ENCODE measurements at regions not wholly inside any gene's neighbourhood (a gene's known extent, or its start where the extent isn't known, plus 50 kb on each side); places are given as distances from the start of the nearest gene placed in this dataset.

GRCh38 chr3:75061806-75062205 lies 447.3 kb upstream of the CNTN3 start:
- Histone ChIP-seq H3K9me3 (ENCODE audit: control insufficient read depth in 1 of 2, insufficient read depth in 1 of 2, low read depth in 1 of 2, low read length in 2 of 2) (peaks cover 0 to 5% of the 10 kb centered on the region in 2 experiments; a peak in 1 of 4 replicates), H3K27me3 (ENCODE audit: insufficient read depth, low read length) (no peaks in the 10 kb centered on the region), H3K27ac (ENCODE audit: low read depth, low read length) (no peak overlapping the region), H3K4me3 (replicated peaks in 1 of 2; ENCODE audit: low read depth in 1 of 2, low read length in 2 of 2) (no peak overlapping the region), H3K9ac (ENCODE audit: low read length) (no peak overlapping the region), H4K20me1 (ENCODE audit: insufficient read depth) (no peaks in the 10 kb centered on the region), H3K36me3 (ENCODE audit: control insufficient read depth in 1 of 2, insufficient read depth in 2 of 2, low read length in 2 of 2) (no peaks in the 10 kb centered on the region), H3K9me2 (ENCODE audit: insufficient read depth) (no peaks in the 10 kb centered on the region), H3K4me1 (ENCODE audit: control insufficient read depth in 1 of 2, insufficient read depth in 2 of 2, low read length in 2 of 2) (no peaks in the 10 kb centered on the region), H3K79me2 (ENCODE audit: insufficient read depth, low read length) (no peaks in the 10 kb centered on the region), H2AFZ (ENCODE audit: low read depth, low read length, poor library complexity, severe bottlenecking) (no peak overlapping the region), H3K4me2 (ENCODE audit: low read length) (no peak overlapping the region)
- TF ChIP-seq RAD21 (IDR thresholded peaks at IDR 0.05; ENCODE audit: low read depth), result no peak
- TF ChIP-seq ATF3 (IDR thresholded peaks at IDR 0.05), result no peak
- no peak for TF ChIP-seq MAX (IDR thresholded peaks at IDR 0.05)
- TF ChIP-seq ELF1 (IDR thresholded peaks at IDR 0.05; ENCODE audit: borderline replicate concordance, low read depth), result no peak
- TF ChIP-seq REST (IDR thresholded peaks at IDR 0.05; ENCODE audit: low read depth), result no peak
- no peak for TF ChIP-seq ZFX (IDR thresholded peaks at IDR 0.05)
- no peak for TF ChIP-seq POLR2A (IDR thresholded peaks at IDR 0.05; ENCODE audit: borderline replicate concordance, extremely low read depth, insufficient read depth, insufficient read length)
- TF ChIP-seq SRF (IDR thresholded peaks at IDR 0.05; ENCODE audit: low read depth), result no peak
- no peak for TF ChIP-seq SIN3A (IDR thresholded peaks at IDR 0.05; ENCODE audit: low read depth)
- TF ChIP-seq ZBTB33 (IDR thresholded peaks at IDR 0.05; ENCODE audit: extremely low read depth, insufficient replicate concordance, low read length), result no peak
- TF ChIP-seq TCF7L2 (IDR thresholded peaks at IDR 0.05; ENCODE audit: borderline replicate concordance, extremely low read depth, insufficient read depth, insufficient read length), result no peak
- no peak for TF ChIP-seq CEBPB (IDR thresholded peaks at IDR 0.05; ENCODE audit: low read depth)
- no peak for TF ChIP-seq CTCF (IDR thresholded peaks at IDR 0.05 in 2 of 3, conservative IDR thresholded peaks at IDR 0.05 in 1 of 3; ENCODE audit: borderline replicate concordance in 1 of 3, insufficient read depth in 1 of 3, low read depth in 2 of 3, low read length in 2 of 3)
- no peak for ATAC-seq
- RAD21 ChIA-PET (ENCODE audit: low non-redundant PET in 1 of 2, low total read pairs in 2 of 2, uncharacterized antibody in 2 of 2, unreplicated experiment in 2 of 2), result no interaction called here
- BruUV-seq (replicated peaks), result no TSS peak
- CTCF ChIA-PET, result no interaction called here
- DNase-seq (ENCODE audit: low read depth, low spot score), result no peak
- intact Hi-C loops (cut with micrococcal nuclease), result no loop called here
- POLR2A ChIA-PET, result no interaction called here

Measured in HCT116 (cell line).